GM13977 (cell line): ENCODE measurements at regions not wholly inside any gene's neighbourhood (a gene's known extent, or its start where the extent isn't known, plus 50 kb on each side); places are given as distances from the start of the nearest gene placed in this dataset.

Experiments
- DNase-seq: peaks from one replicate; pipeline ENCODE4 v3.0.0; 2012; ENCODE audit warnings: low spot score
- in situ Hi-C: fragments of 300-500 bp; cut with MboI; formaldehyde crosslinking; loops from one replicate; pipeline ENCODE4 v1.12.0; 2022; ENCODE audit warnings: low sequenced_read_pairs, low pct_unique_long_range_greater_than_20kb, mixed read lengths, inconsistent platforms; ENCODE audit not compliant: unreplicated experiment
- TF ChIP-seq, protein P1 (sequence below): IDR thresholded peaks from 2 replicates; pipeline ENCODE4 v1.5.1; 2012; ENCODE audit warnings: mild to moderate bottlenecking, control low read depth; ENCODE audit not compliant: insufficient read depth; ENCODE audit errors: extremely low read depth, missing control alignments

DNA sequence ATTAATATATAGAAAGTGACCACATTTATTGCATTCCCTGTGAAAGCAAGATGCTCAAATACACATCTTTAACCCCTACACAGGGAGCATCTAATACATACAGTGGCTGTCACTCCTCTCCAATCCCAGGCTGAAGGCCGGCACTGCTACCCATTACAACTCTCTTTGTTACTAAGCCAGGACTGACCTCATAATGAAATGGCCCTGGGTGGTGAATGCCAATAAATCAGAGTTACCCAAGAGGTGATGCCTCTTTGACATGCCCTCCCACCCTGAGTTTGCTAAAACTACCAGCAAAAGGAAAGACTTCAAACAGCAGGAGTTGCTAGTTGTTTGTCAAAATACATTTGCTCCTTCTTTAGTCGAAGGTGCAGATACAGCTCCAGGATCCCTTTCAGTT is 214.2 kb downstream of the FOXA2 start:
- TF ChIP-seq, protein P1, sequence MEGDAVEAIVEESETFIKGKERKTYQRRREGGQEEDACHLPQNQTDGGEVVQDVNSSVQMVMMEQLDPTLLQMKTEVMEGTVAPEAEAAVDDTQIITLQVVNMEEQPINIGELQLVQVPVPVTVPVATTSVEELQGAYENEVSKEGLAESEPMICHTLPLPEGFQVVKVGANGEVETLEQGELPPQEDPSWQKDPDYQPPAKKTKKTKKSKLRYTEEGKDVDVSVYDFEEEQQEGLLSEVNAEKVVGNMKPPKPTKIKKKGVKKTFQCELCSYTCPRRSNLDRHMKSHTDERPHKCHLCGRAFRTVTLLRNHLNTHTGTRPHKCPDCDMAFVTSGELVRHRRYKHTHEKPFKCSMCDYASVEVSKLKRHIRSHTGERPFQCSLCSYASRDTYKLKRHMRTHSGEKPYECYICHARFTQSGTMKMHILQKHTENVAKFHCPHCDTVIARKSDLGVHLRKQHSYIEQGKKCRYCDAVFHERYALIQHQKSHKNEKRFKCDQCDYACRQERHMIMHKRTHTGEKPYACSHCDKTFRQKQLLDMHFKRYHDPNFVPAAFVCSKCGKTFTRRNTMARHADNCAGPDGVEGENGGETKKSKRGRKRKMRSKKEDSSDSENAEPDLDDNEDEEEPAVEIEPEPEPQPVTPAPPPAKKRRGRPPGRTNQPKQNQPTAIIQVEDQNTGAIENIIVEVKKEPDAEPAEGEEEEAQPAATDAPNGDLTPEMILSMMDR: no peak
- in situ Hi-C loops: no loop called here
- DNase-seq: no peak

DNA sequence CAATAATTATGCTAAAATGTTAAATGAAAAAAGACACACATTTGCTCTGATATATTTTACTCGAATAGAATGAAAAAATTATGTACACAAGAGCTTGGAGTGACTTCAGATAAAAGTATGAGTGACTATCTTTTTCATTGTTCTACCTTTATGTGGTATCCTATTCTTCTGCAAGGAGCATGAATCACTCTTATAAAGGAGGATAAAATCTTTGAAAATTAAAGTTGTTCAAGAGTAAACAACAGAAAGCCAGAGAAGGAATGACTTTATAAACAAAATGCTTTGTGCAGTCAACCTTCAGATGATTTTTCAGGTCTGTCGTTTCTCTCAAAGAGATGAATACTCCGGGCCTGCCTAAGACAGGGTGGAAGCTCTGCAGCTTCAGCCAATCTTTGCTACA is 215.3 kb downstream of the FOXA2 start:
- no peak for DNase-seq
- TF ChIP-seq, protein P1: no peak
- in situ Hi-C loops: no loop called here

DNA sequence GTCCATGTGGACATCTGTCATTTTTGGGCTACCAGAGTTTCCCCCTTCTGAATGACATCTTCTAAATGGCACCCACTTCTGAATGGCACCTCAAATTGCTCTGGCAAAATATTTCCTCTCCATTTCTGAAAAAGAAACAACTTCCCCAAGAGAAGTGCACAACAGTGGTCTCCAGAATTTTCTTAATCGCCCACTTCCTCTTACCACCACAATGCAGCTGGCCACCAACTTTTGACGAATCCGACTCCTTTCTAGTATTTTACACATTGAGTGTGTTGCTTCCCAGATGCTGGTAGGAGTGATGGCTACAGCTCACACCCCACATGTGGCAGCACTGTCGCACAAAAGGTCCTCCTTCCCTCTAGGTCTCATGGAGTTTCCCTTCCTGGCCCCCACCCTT is 216.1 kb downstream of the FOXA2 start:
- DNase-seq: no peak
- in situ Hi-C loops: no loop called here
- TF ChIP-seq, protein P1: no peak

DNA sequence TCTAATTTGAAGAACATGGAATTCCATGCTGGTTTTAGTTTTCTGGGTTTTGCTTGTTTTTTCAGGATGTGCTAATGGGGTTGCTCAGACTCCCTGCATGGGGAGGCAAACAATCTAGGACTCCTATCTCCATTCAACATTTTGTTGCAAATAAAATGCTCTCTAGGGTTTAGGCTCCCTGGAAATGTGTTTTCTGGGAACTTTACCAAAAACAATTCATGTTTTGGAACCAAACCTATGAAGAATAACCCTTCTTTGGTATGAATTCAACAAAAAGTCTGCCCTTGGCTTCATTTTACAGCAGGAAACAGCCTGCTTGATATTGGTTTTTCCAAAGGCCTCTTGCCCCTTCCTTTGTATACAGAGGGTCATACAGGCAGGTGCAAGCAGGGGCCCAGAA is 217.7 kb downstream of the FOXA2 start:
- in situ Hi-C loops: no loop called here
- DNase-seq: no peak
- TF ChIP-seq, protein P1: no peak

DNA sequence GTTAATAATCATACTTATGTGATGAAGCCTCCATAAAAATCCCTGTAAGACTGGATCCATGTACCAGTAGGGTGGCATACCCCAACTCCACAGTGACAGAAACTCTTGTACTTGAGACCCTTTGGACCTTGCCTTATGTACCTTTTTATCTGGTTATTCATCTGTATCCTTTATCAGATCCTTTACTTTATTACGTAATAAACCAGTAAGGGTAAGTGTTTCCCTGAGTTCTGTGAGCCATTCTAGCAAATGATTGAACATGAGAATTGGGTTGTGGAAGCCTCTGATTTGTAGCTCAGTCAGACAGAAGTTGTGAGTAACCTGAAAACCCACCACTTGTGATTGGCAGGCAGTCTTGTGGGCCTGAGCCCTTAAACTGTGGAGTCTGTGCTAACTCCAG is 229.7 kb downstream of the FOXA2 start:
- in situ Hi-C loops: no loop called here
- TF ChIP-seq, protein P1: no peak
- DNase-seq: no peak

DNA sequence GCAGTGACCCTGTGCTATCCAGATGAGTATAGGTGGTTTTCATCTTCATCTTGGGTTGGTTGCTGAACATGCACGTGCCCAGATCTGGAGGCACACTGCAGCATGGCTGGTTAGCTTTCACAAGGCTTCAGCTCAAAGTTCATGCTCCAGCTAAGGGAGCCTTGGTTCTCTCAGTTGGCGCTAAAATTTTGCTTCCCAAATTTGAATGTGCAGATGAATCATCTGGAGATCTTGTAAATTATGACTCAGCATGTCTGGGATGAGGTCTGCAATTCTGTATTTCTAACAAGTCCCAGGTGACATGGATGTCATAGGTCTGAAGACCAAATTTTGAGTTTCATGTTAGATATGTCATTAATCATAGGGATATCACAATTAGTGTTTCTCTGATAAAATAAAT is 230.8 kb downstream of the FOXA2 start:
- TF ChIP-seq, protein P1: no peak
- in situ Hi-C loops: no loop called here
- no peak for DNase-seq

DNA sequence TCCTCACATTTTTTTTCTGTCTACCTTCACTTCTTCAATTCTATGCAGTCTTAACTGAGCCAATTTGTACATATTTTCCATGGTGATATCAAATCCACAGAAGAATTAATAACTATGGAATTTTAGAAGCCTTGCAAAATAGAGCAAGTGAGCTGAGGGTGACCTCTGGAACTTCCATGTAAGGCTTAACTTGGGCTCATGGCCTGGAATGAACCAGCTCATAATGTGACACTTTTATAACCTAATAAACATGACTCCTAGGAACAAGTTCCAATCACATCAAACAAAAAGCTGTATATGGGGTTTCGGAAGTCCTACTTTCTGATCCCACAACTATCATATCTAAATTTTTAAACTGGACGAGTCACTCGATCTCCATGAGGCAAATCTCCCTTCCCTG is 232.4 kb downstream of the FOXA2 start:
- TF ChIP-seq, protein P1: no peak
- in situ Hi-C loops: no loop called here
- no peak for DNase-seq
